ENCODE measurements at regions not wholly inside any gene's neighbourhood (a gene's known extent, or its start where the extent isn't known, plus 50 kb on each side); places are given as distances from the start of the nearest gene placed in this dataset.

DNA sequence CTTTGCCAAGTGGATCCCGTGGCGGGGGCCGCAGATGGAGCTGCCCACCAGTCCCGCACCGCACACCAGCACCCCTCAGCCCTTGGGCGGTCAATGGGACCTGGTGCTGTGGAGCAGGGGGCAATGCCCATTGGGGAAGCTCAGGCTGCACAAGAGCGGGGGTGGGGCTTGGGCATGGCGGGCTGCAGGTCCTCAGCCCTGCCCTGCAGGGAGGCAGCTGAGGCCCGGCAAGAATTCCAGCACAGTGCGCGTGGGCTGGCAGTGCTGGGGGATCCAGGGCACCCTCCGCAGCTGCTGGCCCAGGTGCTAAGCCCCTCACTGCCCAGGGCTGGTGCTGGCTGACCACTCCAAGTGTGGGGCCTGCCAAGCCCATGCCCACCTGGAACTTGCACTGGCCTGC lies 136.2 kb upstream of the ANKRD30A start:
- ChIA-PET POLR2A (no interaction called here), CTCF (interaction anchor here (0.6 kb wide), 1 partner anchor 697 kb away, joined by 3 read pairs; no protein-coding TSS in a partner anchor)
- Mint-ChIP-seq H3K27me3 (no peaks in the 10 kb centered on the region), H3K4me1 (no peaks in the 10 kb centered on the region), H3K9me3 (ENCODE audit: low read depth) (peaks cover 17% of the 10 kb centered on the region), H3K4me3 (no peak overlapping the region), H3K36me3 (ENCODE audit: low read depth) (no peaks in the 10 kb centered on the region), H3K27ac (no peak overlapping the region)
- intact Hi-C loops (cut with DNase I, micrococcal nuclease), result no loop called here
- no peak for DNase-seq
- no peak for ATAC-seq

- Mint-ChIP-seq H3K4me3 (no peak overlapping the region), H3K27ac (no peak overlapping the region), H3K4me1 (no peaks in the 10 kb centered on the region), H3K27me3 (no peaks in the 10 kb centered on the region), H3K9me3 (ENCODE audit: low read depth) (peaks cover 15% of the 10 kb centered on the region), H3K36me3 (ENCODE audit: low read depth) (no peaks in the 10 kb centered on the region)
- intact Hi-C loops (cut with DNase I, micrococcal nuclease), result no loop called here
- ChIA-PET CTCF (no interaction called here), POLR2A (no interaction called here)
- ATAC-seq (no peak), DNase-seq (no peak)
Observed at GRCh38 chr10:36946598-36946997, 178.8 kb upstream of the ANKRD30A start.

DNA sequence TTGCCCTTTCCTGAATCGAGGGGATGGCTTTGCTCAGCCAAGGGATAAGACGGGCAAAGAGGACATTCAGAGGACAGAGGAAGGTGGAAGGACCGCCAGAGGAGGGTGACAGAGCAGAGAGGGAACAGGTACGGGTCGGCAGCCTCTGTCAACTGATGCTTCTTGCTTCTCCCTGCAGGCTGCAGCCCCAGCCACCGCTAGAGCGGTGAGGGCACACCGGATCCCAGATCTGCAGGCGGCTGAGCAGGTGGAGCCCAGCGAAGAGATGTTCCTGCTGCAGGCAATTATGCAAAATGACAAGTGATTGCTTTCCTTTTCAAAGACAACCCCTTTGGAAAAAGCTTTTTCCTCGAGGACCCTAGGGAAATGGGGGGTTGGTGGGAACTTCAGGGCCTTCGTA lies 181.9 kb upstream of the ANKRD30A start:
- Mint-ChIP-seq H3K4me3 (no peak overlapping the region), H3K9me3 (ENCODE audit: low read depth) (peaks cover 13% of the 10 kb centered on the region), H3K27ac (no peak overlapping the region), H3K36me3 (ENCODE audit: low read depth) (no peaks in the 10 kb centered on the region), H3K27me3 (no peaks in the 10 kb centered on the region), H3K4me1 (no peaks in the 10 kb centered on the region)
- intact Hi-C loops (cut with DNase I, micrococcal nuclease), result no loop called here
- ChIA-PET POLR2A (no interaction called here), CTCF (no interaction called here)
- no peak for ATAC-seq
- no peak for DNase-seq

DNA sequence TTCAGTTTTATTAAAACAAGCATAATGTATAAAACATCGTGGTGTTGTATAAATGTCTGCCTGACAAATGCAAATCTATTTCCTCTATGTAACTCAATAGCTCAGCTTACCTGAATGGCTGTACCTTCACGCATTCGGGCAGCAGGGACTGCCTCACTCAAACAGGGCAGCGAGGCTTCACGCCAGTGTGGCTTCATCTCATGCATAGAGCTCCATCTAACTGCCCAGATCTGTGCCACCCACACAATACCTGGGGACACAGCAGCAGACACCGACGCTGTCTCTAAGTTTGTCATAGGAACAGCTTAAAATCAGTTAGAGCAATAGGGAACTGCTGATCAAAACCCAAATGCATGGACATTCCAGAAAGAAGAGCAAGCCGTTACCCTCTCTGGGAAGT lies 182.8 kb upstream of the ANKRD30A start:
- intact Hi-C loops (cut with DNase I, micrococcal nuclease), result no loop called here
- no peak overlapping the region for H3K4me3 Mint-ChIP-seq
- DNase-seq, result no peak
- no peaks in the 10 kb centered on the region for H3K36me3 Mint-ChIP-seq (ENCODE audit: low read depth)
- ChIA-PET CTCF (no interaction called here), POLR2A (no interaction called here)
- H3K9me3 Mint-ChIP-seq (ENCODE audit: low read depth), result peaks cover 13% of the 10 kb centered on the region
- no peaks in the 10 kb centered on the region for H3K27me3 Mint-ChIP-seq
- no peak overlapping the region for H3K27ac Mint-ChIP-seq
- H3K4me1 Mint-ChIP-seq, result no peaks in the 10 kb centered on the region
- ATAC-seq, result no peak

GRCh38 chr10:36903040-36903439 lies 222.4 kb upstream of the ANKRD30A start:
- Mint-ChIP-seq H3K4me1 (no peaks in the 10 kb centered on the region), H3K36me3 (ENCODE audit: low read depth) (no peaks in the 10 kb centered on the region), H3K27me3 (no peaks in the 10 kb centered on the region), H3K4me3 (no peak overlapping the region), H3K9me3 (ENCODE audit: low read depth) (peaks cover 5% of the 10 kb centered on the region), H3K27ac (no peak overlapping the region)
- DNase-seq (no peak), ATAC-seq (no peak)
- ChIA-PET CTCF (no interaction called here), POLR2A (no interaction called here)
- intact Hi-C loops (cut with DNase I, micrococcal nuclease), result loop anchor here in 1 of 2 experiments (5.0 kb wide), 1 partner anchor 49 kb away; no protein-coding TSS in a partner anchor

DNA sequence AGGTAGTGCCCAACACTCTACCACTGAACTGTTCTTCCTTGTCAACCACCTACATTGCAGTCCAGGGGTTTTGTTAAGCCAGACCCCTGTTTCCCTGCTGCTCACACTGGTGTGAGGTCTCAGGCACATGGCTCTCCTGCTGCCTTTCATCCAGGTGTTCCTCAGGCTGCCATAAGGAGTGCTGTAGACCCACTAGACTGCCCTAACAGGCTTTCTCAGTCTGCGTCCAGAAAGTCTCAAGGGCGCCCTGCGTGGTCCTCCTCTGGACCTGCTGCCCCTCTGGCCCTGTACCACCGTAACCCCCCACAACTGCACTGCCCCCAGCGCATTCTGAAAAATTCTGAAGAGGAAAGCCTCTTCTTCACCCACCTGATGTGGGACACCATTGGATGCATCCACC lies 225.7 kb upstream of the ANKRD30A start:
- Mint-ChIP-seq H3K9me3 (ENCODE audit: low read depth) (peaks cover 8% of the 10 kb centered on the region), H3K36me3 (ENCODE audit: low read depth) (no peaks in the 10 kb centered on the region), H3K27me3 (no peaks in the 10 kb centered on the region), H3K27ac (no peak overlapping the region), H3K4me1 (no peaks in the 10 kb centered on the region), H3K4me3 (no peak overlapping the region)
- POLR2A ChIA-PET, result no interaction called here
- CTCF ChIA-PET, result no interaction called here
- intact Hi-C loops (cut with DNase I, micrococcal nuclease), result loop anchor here in 1 of 2 experiments (5.0 kb wide), 1 partner anchor 53 kb away; no protein-coding TSS in a partner anchor
- DNase-seq (no peak), ATAC-seq (no peak)

GRCh38 chr10:36888925-36889573 lies 236.3 kb upstream of the ANKRD30A start:
- H3K9me3 Mint-ChIP-seq (ENCODE audit: low read depth), result no peaks in the 10 kb centered on the region
- POLR2A ChIA-PET, result no interaction called here
- H3K27ac Mint-ChIP-seq, result no peak overlapping the region
- intact Hi-C loops (cut with DNase I, micrococcal nuclease), result loop anchor here in 1 of 2 experiments (5.0 kb wide), 1 partner anchor 1478 kb away; no protein-coding TSS in a partner anchor
- H3K4me3 Mint-ChIP-seq, result no peak overlapping the region
- peak; percentile 72 for DNase-seq
- no peaks in the 10 kb centered on the region for H3K27me3 Mint-ChIP-seq
- ATAC-seq, result peak; percentile 53
- no peaks in the 10 kb centered on the region for H3K36me3 Mint-ChIP-seq (ENCODE audit: low read depth)
- H3K4me1 Mint-ChIP-seq, result no peaks in the 10 kb centered on the region
- CTCF ChIA-PET, result interaction anchor here (0.8 kb wide), 1 partner anchor 8 kb away, joined by 5 read pairs; no protein-coding TSS in a partner anchor

DNA sequence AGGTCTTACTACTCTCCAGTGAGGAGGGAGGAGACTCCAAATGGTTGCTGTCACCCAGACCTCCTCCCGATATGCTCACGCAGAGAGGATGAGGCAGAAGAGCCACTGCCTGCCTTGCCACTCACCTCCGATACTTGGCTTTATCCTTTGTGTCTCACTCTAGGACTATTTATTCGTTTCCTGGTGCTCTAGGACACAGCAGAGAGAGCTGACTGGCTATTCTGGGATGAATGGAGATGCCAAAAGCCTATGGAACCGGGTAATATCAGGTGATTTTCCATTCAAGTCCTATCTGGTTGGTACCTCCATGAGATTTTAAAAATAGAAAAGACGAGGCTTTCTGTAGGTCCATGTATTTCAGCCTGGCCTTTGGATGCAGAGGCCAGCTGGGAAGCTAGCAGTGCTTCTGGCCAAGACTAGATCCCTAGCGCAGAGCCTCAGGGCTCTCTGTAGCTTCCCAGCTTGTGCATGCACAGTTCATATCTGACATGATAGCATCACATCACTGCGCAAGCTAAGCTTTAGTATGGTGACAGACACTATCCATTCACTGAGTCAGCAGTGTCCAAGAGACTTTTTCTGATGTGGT lies 239.0 kb upstream of the ANKRD30A start:
- H3K27me3 Mint-ChIP-seq, result no peaks in the 10 kb centered on the region
- no peak overlapping the region for H3K27ac Mint-ChIP-seq
- POLR2A ChIA-PET, result no interaction called here
- CTCF ChIA-PET, result no interaction called here
- DNase-seq (no peak), ATAC-seq (no peak)
- intact Hi-C loops (cut with DNase I, micrococcal nuclease), result loop anchor here in 1 of 2 experiments (5.0 kb wide), 1 partner anchor 1481 kb away; no protein-coding TSS in a partner anchor
- no peaks in the 10 kb centered on the region for H3K9me3 Mint-ChIP-seq (ENCODE audit: low read depth)
- H3K4me3 Mint-ChIP-seq, result no peak overlapping the region
- no peaks in the 10 kb centered on the region for H3K36me3 Mint-ChIP-seq (ENCODE audit: low read depth)
- H3K4me1 Mint-ChIP-seq, result no peaks in the 10 kb centered on the region

- Mint-ChIP-seq H3K4me1 (no peaks in the 10 kb centered on the region), H3K27me3 (peaks cover 1% of the 10 kb centered on the region), H3K36me3 (ENCODE audit: low read depth) (no peaks in the 10 kb centered on the region), H3K27ac (no peak overlapping the region), H3K9me3 (ENCODE audit: low read depth) (no peaks in the 10 kb centered on the region), H3K4me3 (no peak overlapping the region)
- ATAC-seq (no peak), DNase-seq (no peak)
- intact Hi-C loops (cut with DNase I, micrococcal nuclease), result loop anchor here in 1 of 2 experiments (5.0 kb wide), 1 partner anchor 1482 kb away; no protein-coding TSS in a partner anchor
- POLR2A ChIA-PET, result no interaction called here
- CTCF ChIA-PET, result no interaction called here
Observed at GRCh38 chr10:36885746-36886145, 239.7 kb upstream of the ANKRD30A start.

- H3K27me3 Mint-ChIP-seq, result peaks cover 1% of the 10 kb centered on the region
- ChIA-PET CTCF (interaction anchor here (0.6 kb wide), 2 partner anchors 392 to 847 kb away, joined by 3 to 4 read pairs; no protein-coding TSS in a partner anchor), POLR2A (no interaction called here)
- H3K4me1 Mint-ChIP-seq, result no peaks in the 10 kb centered on the region
- no peak for DNase-seq
- intact Hi-C loops (cut with DNase I, micrococcal nuclease), result no loop called here
- H3K9me3 Mint-ChIP-seq (ENCODE audit: low read depth), result no peaks in the 10 kb centered on the region
- no peak for ATAC-seq
- H3K27ac Mint-ChIP-seq, result no peak overlapping the region
- no peak overlapping the region for H3K4me3 Mint-ChIP-seq
- H3K36me3 Mint-ChIP-seq (ENCODE audit: low read depth), result no peaks in the 10 kb centered on the region
Observed at GRCh38 chr10:36882781-36883180, 242.6 kb upstream of the ANKRD30A start.

DNA sequence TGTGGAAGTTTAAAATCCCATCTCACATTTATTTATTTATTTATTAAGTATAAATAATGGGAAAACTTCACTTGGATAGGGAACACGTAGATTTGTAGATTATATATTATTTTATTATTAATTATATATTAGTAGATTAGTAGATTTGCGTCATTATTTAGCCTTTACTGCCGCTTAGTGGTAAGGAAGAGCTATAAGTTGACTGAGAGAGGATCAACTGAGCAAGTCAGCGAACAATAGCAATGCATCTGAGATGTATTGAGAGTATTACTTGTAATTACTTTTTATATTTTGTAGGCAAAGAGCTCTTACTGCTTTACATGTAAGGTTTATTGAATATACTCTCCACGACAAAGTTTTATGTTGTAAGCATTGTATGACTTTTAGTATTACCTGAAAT lies 244.5 kb upstream of the ANKRD30A start:
- no peak for ATAC-seq
- no peak overlapping the region for H3K27ac Mint-ChIP-seq
- peaks cover 1% of the 10 kb centered on the region for H3K27me3 Mint-ChIP-seq
- ChIA-PET POLR2A (no interaction called here), CTCF (interaction anchor here (0.6 to 2.9 kb wide), 3 partner anchors 8 to 1245 kb away, joined by 3 to 20 read pairs (median 5); no protein-coding TSS in a partner anchor)
- no peak for DNase-seq
- no peak overlapping the region for H3K4me3 Mint-ChIP-seq
- H3K9me3 Mint-ChIP-seq (ENCODE audit: low read depth), result no peaks in the 10 kb centered on the region
- no peaks in the 10 kb centered on the region for H3K4me1 Mint-ChIP-seq
- intact Hi-C loops (cut with DNase I, micrococcal nuclease), result loop anchor here (1.0 to 2.0 kb wide), 2 partner anchors 1246 kb away; no protein-coding TSS in a partner anchor
- H3K36me3 Mint-ChIP-seq (ENCODE audit: low read depth), result no peaks in the 10 kb centered on the region

GRCh38 chr10:36872702-36873393 lies 252.6 kb upstream of the ANKRD30A start:
- Mint-ChIP-seq H3K9me3 (ENCODE audit: low read depth) (no peaks in the 10 kb centered on the region), H3K4me1 (no peaks in the 10 kb centered on the region), H3K36me3 (ENCODE audit: low read depth) (no peaks in the 10 kb centered on the region), H3K4me3 (no peak overlapping the region), H3K27me3 (no peaks in the 10 kb centered on the region), H3K27ac (no peak overlapping the region)
- DNase-seq, result no peak
- intact Hi-C loops (cut with DNase I, micrococcal nuclease), result no loop called here
- POLR2A ChIA-PET, result no interaction called here
- CTCF ChIA-PET, result interaction anchor here (0.5 to 0.8 kb wide), 2 partner anchors 14 to 682 kb away, joined by 3 read pairs; no protein-coding TSS in a partner anchor
- ATAC-seq, result no peak

All from activated CD4-positive, alpha-beta T cell treated with anti-CD3 and anti-CD28 coated beads for 36 hours (primary cell).